ENCODE measurements at regions not wholly inside any gene's neighbourhood (a gene's known extent, or its start where the extent isn't known, plus 50 kb on each side); places are given as distances from the start of the nearest gene placed in this dataset.

DNA sequence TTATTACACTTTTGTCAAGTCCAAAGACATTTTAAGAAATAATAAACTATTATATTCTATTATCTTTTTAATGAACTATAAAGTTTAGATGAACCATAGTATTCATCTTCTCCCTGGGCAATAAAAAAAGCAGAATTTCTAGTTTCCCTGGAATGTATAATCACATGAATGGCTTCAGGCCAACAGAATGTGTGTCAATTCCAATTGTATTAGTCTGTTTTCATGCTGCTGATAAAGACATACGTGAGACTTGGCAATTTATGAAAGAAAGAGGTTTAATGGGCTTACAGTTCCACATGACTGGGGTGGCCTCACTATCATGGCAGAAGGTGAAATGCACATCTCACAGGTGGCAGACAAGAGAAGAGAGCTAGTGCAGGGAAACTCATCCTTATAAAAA, 70.7 kb upstream of the ANXA10 start:
- TF ChIP-seq, protein P1, sequence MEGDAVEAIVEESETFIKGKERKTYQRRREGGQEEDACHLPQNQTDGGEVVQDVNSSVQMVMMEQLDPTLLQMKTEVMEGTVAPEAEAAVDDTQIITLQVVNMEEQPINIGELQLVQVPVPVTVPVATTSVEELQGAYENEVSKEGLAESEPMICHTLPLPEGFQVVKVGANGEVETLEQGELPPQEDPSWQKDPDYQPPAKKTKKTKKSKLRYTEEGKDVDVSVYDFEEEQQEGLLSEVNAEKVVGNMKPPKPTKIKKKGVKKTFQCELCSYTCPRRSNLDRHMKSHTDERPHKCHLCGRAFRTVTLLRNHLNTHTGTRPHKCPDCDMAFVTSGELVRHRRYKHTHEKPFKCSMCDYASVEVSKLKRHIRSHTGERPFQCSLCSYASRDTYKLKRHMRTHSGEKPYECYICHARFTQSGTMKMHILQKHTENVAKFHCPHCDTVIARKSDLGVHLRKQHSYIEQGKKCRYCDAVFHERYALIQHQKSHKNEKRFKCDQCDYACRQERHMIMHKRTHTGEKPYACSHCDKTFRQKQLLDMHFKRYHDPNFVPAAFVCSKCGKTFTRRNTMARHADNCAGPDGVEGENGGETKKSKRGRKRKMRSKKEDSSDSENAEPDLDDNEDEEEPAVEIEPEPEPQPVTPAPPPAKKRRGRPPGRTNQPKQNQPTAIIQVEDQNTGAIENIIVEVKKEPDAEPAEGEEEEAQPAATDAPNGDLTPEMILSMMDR (IDR thresholded peaks at IDR 0.05), result no peak
- TF ChIP-seq POLR2A (IDR thresholded peaks at IDR 0.05), result no peak
- TF ChIP-seq EP300 (IDR thresholded peaks at IDR 0.05; ENCODE audit: low read depth), result no peak
- TF ChIP-seq POLR2AphosphoS5 (IDR thresholded peaks at IDR 0.05), result no peak

Data from transverse colon (tissue), 4 donors.